B cell (primary cell): ENCODE measurements at regions not wholly inside any gene's neighbourhood (a gene's known extent, or its start where the extent isn't known, plus 50 kb on each side); places are given as distances from the start of the nearest gene placed in this dataset.

Experiments
- CTCF ChIP-seq: fragments of 200-600 bp; IDR thresholded peaks from one replicate; pipeline ENCODE4 v1.8.0; 2022; ENCODE audit warnings: antibody characterized with exemption, mild to moderate bottlenecking
- EZH2 ChIP-seq: IDR thresholded peaks from 2 replicates; pipeline ENCODE4 v1.6.1; 2012; ENCODE audit warnings: borderline replicate concordance, low read depth, mild to moderate bottlenecking, moderate library complexity, low read length; ENCODE audit not compliant: insufficient read depth, poor library complexity, severe bottlenecking

- no peak for TF ChIP-seq CTCF
- TF ChIP-seq EZH2: no peak
These were observed 187.8 kb downstream of the UACA start for GRCh38 chr15:70575231-70576226.
